H1 (cell line): ENCODE measurements at regions not wholly inside any gene's neighbourhood (a gene's known extent, or its start where the extent isn't known, plus 50 kb on each side); places are given as distances from the start of the nearest gene placed in this dataset.

ENCODE experiments used
- CTCF ChIA-PET: fragments of 300-600 bp; sonication (Branson Sonifier 250); formaldehyde crosslinking; loops from one replicate; lab custom pipeline; 2021; ENCODE audit not compliant: partially characterized antibody; lab: Charles Lee
- POLR2A ChIA-PET: fragments of 300-600 bp; sonication (Branson Sonifier 250); formaldehyde crosslinking; loops from one replicate; lab custom pipeline; 2021; ENCODE audit warnings: inconsistent platforms; ENCODE audit not compliant: partially characterized antibody; lab: Charles Lee
- DNase-seq, 2 experiments: peaks; one replicate each; pipeline versions ENCODE4 v3.0.0 to v3.0.0-alpha.2; 2010 to 2022; ENCODE audit warnings: low spot score in 2 of 2, low read depth in 1 of 2, mixed read lengths in 1 of 2
- FAIRE-seq: peaks from 2 replicates; lab custom pipeline; 2011; peaks lifted over from hg19 to GRCh38; lab: Jason Lieb, UNC
- H2AFZ ChIP-seq: 2 replicates; pipeline ENCODE4 v1.8.1; 2012; ENCODE audit warnings: low read length, inconsistent platforms
- H2AK5ac ChIP-seq: 2 replicates; pipeline ENCODE4 v1.6.1; 2013; ENCODE audit warnings: low read depth, low read length
- H2BK120ac ChIP-seq: replicated peaks from 2 replicates; pipeline ENCODE3; 2013; ENCODE audit warnings: low read depth, low read length, inconsistent platforms
- H2BK12ac ChIP-seq: 2 replicates; pipeline ENCODE4 v1.6.1; 2013; ENCODE audit warnings: low read depth, low read length
- H2BK15ac ChIP-seq: 2 replicates; pipeline ENCODE4 v1.6.1; 2013; ENCODE audit warnings: low read length
- H2BK20ac ChIP-seq: 2 replicates; pipeline ENCODE4 v1.6.1; 2013; ENCODE audit warnings: low read length
- H2BK5ac ChIP-seq: 2 replicates; pipeline ENCODE4 v1.6.1; 2013; ENCODE audit warnings: low read depth, low read length
- H3K14ac ChIP-seq: 2 replicates; pipeline ENCODE4 v1.6.1; 2013; ENCODE audit warnings: inconsistent platforms; ENCODE audit not compliant: insufficient read length
- H3K18ac ChIP-seq: 2 replicates; pipeline ENCODE4 v1.6.1; 2013; ENCODE audit warnings: low read length; ENCODE audit errors: extremely low read depth
- H3K23ac ChIP-seq: 2 replicates; pipeline ENCODE4 v1.6.1; 2013; ENCODE audit warnings: inconsistent platforms; ENCODE audit not compliant: insufficient read length
- H3K23me2 ChIP-seq: 2 replicates; pipeline ENCODE4 v1.6.1; 2013; ENCODE audit warnings: low read depth, low read length
- H3K27ac ChIP-seq: 2 replicates; pipeline ENCODE4 v1.6.1; 2011; ENCODE audit warnings: low read depth, low read length, inconsistent platforms
- H3K27me3 ChIP-seq, 4 experiments: replicated peaks in 1 of 4; 1 replicate in 1 of 4; 2 replicates in 3 of 4; pipeline versions ENCODE4 v1.6.1 to v1.8.1; 2011 to 2013; ENCODE audit warnings: low read length in 3 of 4, mild to moderate bottlenecking in 3 of 4, inconsistent platforms in 2 of 4, mixed read lengths in 2 of 4, moderate library complexity in 1 of 4; ENCODE audit not compliant: control insufficient read depth in 3 of 4, insufficient read depth in 3 of 4; ENCODE audit errors: extremely low read depth in 1 of 4
- H3K36me3 ChIP-seq, 4 experiments: 2 replicates each; pipeline versions ENCODE4 v1.6.1 to v1.8.1; 2011 to 2013; ENCODE audit warnings: mild to moderate bottlenecking in 4 of 4, low read length in 3 of 4, moderate library complexity in 2 of 4, control low read depth in 1 of 4, inconsistent platforms in 1 of 4; ENCODE audit not compliant: insufficient read depth in 4 of 4, control insufficient read depth in 2 of 4
- H3K4ac ChIP-seq: replicated peaks from 2 replicates; pipeline ENCODE3; 2013; ENCODE audit warnings: low read length, low read depth, mixed read lengths, inconsistent platforms; ENCODE audit not compliant: insufficient read length
- H3K4me1 ChIP-seq, 4 experiments: replicated peaks in 1 of 4; 1 replicate in 1 of 4; 2 replicates in 3 of 4; pipeline versions ENCODE4 v1.6.1 to v1.8.1; 2011 to 2013; ENCODE audit warnings: low read length in 3 of 4, inconsistent platforms in 2 of 4, mixed read lengths in 1 of 4; ENCODE audit not compliant: insufficient read depth in 4 of 4, control insufficient read depth in 3 of 4
- H3K4me2 ChIP-seq, 2 experiments: 2 replicates each; pipeline versions ENCODE4 v1.6.1 to v1.8.1; 2011 to 2013; ENCODE audit warnings: low read depth in 2 of 2, low read length in 2 of 2, control low read depth in 1 of 2, inconsistent platforms in 1 of 2, mild to moderate bottlenecking in 1 of 2; ENCODE audit not compliant: insufficient read depth in 1 of 2
- H3K4me3 ChIP-seq, 4 experiments: fragments of 200-600, 300-600 bp in 1 of 4; sonication (generic), shearing (Covaris generic), sonication (Bioruptor Twin) in 1 of 4; 2 replicates each; pipeline versions ENCODE4 v1.5.1 to v1.8.1; 2011 to 2016; ENCODE audit warnings: low read length in 4 of 4, low read depth in 3 of 4, control low read depth in 2 of 4, inconsistent platforms in 2 of 4, mild to moderate bottlenecking in 2 of 4, mixed read lengths in 1 of 4, moderate library complexity in 1 of 4; ENCODE audit not compliant: insufficient read depth in 2 of 4; ENCODE audit errors: extremely low read depth in 1 of 4
- H3K56ac ChIP-seq: replicated peaks from 2 replicates; pipeline ENCODE3; 2013; ENCODE audit warnings: low read depth, mild to moderate bottlenecking, mixed read lengths, low read length, inconsistent platforms; ENCODE audit not compliant: insufficient read length
- H3K79me1 ChIP-seq: 2 replicates; pipeline ENCODE4 v1.6.1; 2013; ENCODE audit warnings: low read depth, low read length, control low read depth
- H3K79me2 ChIP-seq, 2 experiments: 2 replicates each; pipeline versions ENCODE4 v1.6.1 to v1.8.1; 2012 to 2013; ENCODE audit warnings: low read length in 2 of 2, mild to moderate bottlenecking in 2 of 2, inconsistent platforms in 1 of 2; ENCODE audit not compliant: insufficient read depth in 2 of 2, control insufficient read depth in 1 of 2
- H3K9ac ChIP-seq, 4 experiments: replicated peaks in 1 of 4; 1 replicate in 1 of 4; 2 replicates in 3 of 4; pipeline versions ENCODE4 v1.6.1 to v1.8.1; 2011 to 2013; ENCODE audit warnings: low read depth in 3 of 4, low read length in 3 of 4, control low read depth in 2 of 4, mild to moderate bottlenecking in 2 of 4, moderate library complexity in 2 of 4, inconsistent platforms in 1 of 4; ENCODE audit errors: extremely low read depth in 1 of 4
- H3K9me3 ChIP-seq, 2 experiments: 2 replicates each; pipeline versions ENCODE4 v1.6.1 to v1.8.1; 2012 to 2013; ENCODE audit warnings: mild to moderate bottlenecking in 2 of 2, moderate library complexity in 2 of 2, control low read depth in 1 of 2, inconsistent platforms in 1 of 2, low read depth in 1 of 2, low read length in 1 of 2, mixed read lengths in 1 of 2; ENCODE audit not compliant: insufficient read depth in 2 of 2
- H4K20me1 ChIP-seq, 2 experiments: replicated peaks in 1 of 2; 2 replicates each; pipeline versions ENCODE3 to v1.8.1; 2011 to 2013; ENCODE audit warnings: inconsistent platforms in 2 of 2, low read length in 2 of 2, mild to moderate bottlenecking in 1 of 2; ENCODE audit not compliant: insufficient read depth in 2 of 2, control insufficient read depth in 1 of 2
- H4K5ac ChIP-seq: 2 replicates; pipeline ENCODE4 v1.6.1; 2013; ENCODE audit warnings: low read length, low read depth, mixed read lengths, inconsistent platforms; ENCODE audit not compliant: insufficient read length
- H4K8ac ChIP-seq: 2 replicates; pipeline ENCODE4 v1.8.0; 2013; ENCODE audit warnings: mild to moderate bottlenecking, moderate library complexity, low read length, inconsistent platforms; ENCODE audit not compliant: insufficient read depth; ENCODE audit errors: extremely low read depth
- H4K91ac ChIP-seq: replicated peaks from 2 replicates; pipeline ENCODE3; 2013; ENCODE audit warnings: low read length, mixed read lengths, inconsistent platforms; ENCODE audit not compliant: insufficient read length
- HDAC6 ChIP-seq: IDR thresholded peaks from one replicate; pipeline ENCODE4 v1.7.1; 2012; ENCODE audit warnings: low read depth, mild to moderate bottlenecking, inconsistent platforms, low read length, moderate library complexity
- TAF7 ChIP-seq: optimal IDR thresholded peaks from 2 replicates; pipeline ENCODE3; 2011; ENCODE audit warnings: low read depth, mild to moderate bottlenecking, inconsistent platforms, low read length, moderate library complexity, borderline replicate concordance
- WGBS, 2 experiments: shearing (Covaris generic) in 1 of 2; methylation state at CpG; one replicate each; pipeline versions ENCODE4 v1.1.6 to v1.1.7; 2013 to 2015; ENCODE audit warnings: low lambda C conversion rate in 2 of 2, mixed read lengths in 2 of 2, inconsistent platforms in 1 of 2, low coverage in 1 of 2, missing lambda C conversion rate in 1 of 2; ENCODE audit not compliant: insufficient replicate concordance in 2 of 2, insufficient coverage in 1 of 2, insufficient read length in 1 of 2; ENCODE audit errors: extremely low coverage in 1 of 2, missing lambda C conversion rate in 1 of 2; 5-methylcytosine and 5-hydroxymethylcytosine counted together

DNA sequence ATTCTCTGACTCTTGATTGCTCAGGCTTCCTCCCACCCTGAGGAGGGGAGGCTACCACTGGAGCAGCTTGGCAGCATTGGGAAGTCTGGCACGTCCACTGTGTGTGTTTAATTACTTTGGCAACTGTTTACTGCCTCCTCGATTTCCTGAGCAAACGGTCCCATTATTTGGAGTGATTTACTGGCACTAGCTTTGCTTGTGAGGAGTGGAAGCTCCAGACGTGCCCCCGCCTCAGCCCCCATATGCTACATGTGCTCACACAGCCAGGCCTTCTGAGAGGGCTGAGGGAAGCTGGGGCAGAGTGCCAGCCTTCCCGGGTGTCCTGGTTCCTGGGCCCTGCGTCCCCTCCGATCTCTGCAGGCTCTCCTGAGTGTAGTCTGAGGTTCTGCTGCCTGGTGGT is 306.2 kb downstream of the PTPRU start:
- 78% methylated on average over 8 of the region's 8 CpGs; no CpG with 5 or more reads in 1 of the 2 experiments for WGBS, 2 experiments
- H3K56ac ChIP-seq = no peak overlapping the region

More for the DNA sequence above, 306.2 kb downstream of the PTPRU start:
- no peak overlapping the region for H3K4ac ChIP-seq
- no peak overlapping the region for H3K23ac ChIP-seq
- H2AK5ac ChIP-seq = no peak overlapping the region
- DNase-seq (no peak), FAIRE-seq (no peak)
- H3K36me3 ChIP-seq = no peaks in the 10 kb centered on the region
- CTCF ChIA-PET = interaction anchor here (1.1 to 1.4 kb wide), 2 partner anchors 25 to 52 kb away, joined by 3 to 4 read pairs; no protein-coding TSS in a partner anchor
- H3K79me1 ChIP-seq = no peaks in the 10 kb centered on the region
- H4K91ac ChIP-seq = no peak overlapping the region
- H2BK15ac ChIP-seq = no peak overlapping the region
- H2BK5ac ChIP-seq = no peak overlapping the region
- peak overlapping the region; percentile 4; the same call in 1 of the 2 replicates for H4K8ac ChIP-seq
- H3K18ac ChIP-seq = no peak overlapping the region
- H3K4me3 ChIP-seq = no peak overlapping the region
- H2BK120ac ChIP-seq = no peak overlapping the region
- POLR2A ChIA-PET = no interaction called here
- no peaks in the 10 kb centered on the region for H3K79me2 ChIP-seq
- H3K27me3 ChIP-seq = no peaks in the 10 kb centered on the region
- H3K9me3 ChIP-seq = no peaks in the 10 kb centered on the region
- H2BK20ac ChIP-seq = no peak overlapping the region
- H3K27ac ChIP-seq = no peak overlapping the region
- no peak overlapping the region for H4K5ac ChIP-seq
- no peak overlapping the region for H3K9ac ChIP-seq
- H3K14ac ChIP-seq = no peak overlapping the region
- no peaks in the 10 kb centered on the region for H4K20me1 ChIP-seq
- H3K4me1 ChIP-seq = no peaks in the 10 kb centered on the region
- TF ChIP-seq HDAC6 (no peak), TAF7 (no peak)
- TF ChIP-seq, all 59 proteins: peak for 0
- H2BK12ac ChIP-seq = no peak overlapping the region
- no peaks in the 10 kb centered on the region for H3K23me2 ChIP-seq
- H2AFZ ChIP-seq = no peak overlapping the region
- no peak overlapping the region for H3K4me2 ChIP-seq
